ENCODE measurements at regions not wholly inside any gene's neighbourhood (a gene's known extent, or its start where the extent isn't known, plus 50 kb on each side); places are given as distances from the start of the nearest gene placed in this dataset.

DNA sequence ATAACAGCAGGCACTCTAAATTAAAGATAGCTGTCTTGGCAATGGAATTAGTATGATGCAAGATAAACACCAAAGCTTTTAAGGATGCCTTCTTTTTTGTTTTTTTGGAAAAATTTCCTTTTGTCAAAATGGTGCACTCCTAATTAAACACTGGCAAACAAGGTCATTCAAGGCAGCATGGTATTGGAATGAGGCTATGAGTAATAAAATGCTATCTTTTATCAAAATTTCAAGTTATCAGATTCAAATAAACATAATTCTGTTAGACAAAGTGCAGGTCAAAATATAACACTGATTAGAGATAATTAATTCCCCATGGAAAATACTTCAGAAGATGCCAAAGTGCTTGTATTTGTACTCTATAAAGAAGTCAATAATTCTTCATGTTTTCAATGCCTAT is 514.1 kb downstream of the TENT5A start:
- no peak for DNase-seq (ENCODE audit: low spot score)

DNA sequence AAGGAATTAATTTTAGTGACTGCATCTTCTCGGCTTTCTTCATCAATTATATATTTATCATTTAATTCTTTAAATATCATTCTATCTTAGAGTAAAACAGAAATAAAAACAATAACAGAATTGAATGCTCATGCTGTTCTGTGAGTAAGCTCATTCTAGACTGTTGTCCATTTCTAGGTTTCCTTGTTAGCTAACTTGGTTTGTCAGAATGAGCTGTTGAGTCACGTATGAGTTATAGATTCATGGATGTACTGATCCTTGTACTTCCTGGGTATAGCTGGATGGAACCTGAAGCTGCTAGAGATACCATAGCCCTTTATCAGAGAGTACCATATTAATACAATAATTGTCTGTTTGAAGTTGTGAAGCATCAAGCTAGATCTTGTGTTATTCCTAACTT is 515.3 kb downstream of the TENT5A start:
- no peak for DNase-seq (ENCODE audit: low spot score)

DNA sequence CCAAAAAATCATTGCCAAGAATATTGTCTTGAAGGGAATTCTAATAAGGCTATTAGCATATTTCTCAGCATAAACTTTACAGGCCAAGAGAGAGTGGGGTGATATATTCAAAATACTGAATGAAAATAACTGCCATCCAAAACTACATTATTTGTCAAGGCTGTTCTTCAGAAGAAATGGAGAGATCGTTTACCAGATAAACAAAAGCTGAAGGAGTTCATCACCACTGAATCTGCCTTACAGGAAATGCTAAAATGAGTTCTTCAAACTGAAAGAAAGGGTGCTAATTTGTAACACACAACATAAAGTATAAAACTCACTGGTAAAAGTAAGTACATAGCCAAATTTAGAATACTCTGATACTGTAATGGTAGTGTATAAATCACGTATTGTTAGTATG is 517.0 kb downstream of the TENT5A start:
- no peak for DNase-seq (ENCODE audit: low spot score)

DNA sequence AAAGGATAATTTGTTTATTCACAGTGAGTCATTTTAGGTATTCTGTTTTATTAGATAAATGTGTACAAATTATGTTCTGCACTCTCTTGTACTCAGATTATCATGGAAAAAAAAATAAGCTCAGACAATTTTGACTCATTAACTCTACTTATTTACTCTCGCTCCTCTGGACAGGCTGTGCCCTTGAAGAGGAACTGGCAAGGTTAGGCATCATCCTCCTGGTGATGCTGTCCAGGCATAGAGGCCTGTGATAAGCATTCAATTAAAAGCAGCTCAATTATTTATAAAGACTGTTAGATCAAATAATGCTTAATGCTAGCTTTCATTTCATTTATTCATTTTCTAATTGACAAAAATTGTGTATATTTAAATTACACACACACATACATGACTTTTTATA is 518.5 kb downstream of the TENT5A start:
- no peak for DNase-seq (ENCODE audit: low spot score)

DNA sequence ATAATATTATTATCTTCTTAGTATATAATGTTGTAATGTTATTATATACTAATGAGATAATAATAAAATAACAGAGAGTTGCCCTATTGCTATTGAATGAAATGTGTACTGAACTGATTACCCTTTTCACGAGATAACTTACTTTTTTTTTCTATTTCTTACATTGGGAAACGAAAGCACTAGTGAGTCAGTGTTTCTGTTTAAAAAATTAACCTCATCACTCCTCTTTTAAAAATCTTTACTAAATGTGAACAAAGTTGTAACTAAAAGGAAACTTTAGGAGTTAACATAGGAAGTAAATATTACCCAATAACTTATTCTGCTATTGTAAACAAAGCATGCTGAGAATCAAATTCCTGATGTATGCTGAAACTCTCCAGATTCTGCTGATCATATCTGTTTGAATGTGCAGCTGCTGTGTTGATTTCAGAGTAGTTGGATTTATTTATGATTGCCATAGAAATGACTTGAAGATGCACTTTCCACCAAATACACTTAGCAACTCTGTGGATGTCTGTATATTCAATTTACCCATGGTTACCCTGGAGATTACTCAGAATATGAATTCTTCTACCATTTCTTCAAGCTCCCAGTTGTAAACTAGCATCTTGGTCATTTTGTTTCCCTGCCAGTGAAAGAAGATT is 523.4 kb downstream of the TENT5A start:
- no peak for DNase-seq (ENCODE audit: low spot score)

DNA sequence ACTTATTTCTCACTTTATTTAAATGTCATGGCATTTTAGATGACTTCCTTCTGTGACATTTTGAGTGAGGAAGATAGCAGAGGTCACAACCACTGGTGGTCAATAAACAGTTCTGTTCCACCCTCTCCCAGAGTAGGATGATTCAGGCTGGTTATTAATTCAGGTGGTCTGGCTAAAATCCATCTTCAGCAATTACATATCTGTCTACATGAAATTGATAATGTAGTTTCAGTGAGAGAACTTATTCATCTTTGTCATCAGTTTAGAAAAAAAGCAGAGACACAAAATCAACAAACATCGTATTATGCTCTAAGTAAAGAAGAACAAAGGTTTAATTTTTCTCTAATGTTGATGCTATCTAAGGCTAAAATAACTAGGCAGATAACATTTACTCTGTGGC is 525.5 kb downstream of the TENT5A start:
- DNase-seq (ENCODE audit: low spot score): no peak

DNA sequence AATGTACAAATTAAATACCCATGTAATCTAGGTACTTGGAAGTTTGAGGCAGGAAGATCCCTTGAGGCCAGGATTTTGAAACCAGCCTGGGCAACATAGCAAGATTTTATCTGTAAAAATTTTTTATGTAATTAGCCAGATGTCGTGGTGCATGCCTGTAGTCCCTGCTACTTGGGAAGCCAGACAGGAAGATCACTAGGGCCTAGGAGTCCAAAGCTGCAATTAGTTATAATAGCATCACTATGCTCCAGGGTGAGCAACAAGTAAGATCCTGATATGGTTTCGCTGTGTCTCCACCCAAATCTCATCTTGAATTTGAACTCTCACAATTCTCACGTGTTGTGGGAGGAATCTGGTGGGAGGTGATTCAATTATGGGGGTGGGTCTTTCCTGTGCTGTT is 535.8 kb downstream of the TENT5A start:
- no peak for DNase-seq (ENCODE audit: low spot score)

DNA sequence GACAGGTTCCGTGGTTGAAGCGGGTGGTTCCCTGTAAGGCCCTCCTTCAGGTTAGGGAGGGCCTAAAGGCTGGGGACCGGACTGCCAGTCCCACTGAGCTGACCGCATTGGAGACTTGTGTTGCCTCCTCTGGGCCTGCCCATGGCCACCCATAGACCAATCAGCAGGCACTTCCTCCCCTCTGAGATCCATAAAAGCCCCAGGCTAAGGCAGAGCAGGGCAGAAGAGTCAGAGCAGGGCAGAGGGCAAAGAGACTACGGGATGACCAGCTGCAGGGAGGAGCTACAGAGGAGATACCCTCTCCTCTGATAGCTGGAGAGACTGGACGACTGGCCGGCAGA is 537.4 kb downstream of the TENT5A start:
- no peak for DNase-seq (ENCODE audit: low spot score)

DNA sequence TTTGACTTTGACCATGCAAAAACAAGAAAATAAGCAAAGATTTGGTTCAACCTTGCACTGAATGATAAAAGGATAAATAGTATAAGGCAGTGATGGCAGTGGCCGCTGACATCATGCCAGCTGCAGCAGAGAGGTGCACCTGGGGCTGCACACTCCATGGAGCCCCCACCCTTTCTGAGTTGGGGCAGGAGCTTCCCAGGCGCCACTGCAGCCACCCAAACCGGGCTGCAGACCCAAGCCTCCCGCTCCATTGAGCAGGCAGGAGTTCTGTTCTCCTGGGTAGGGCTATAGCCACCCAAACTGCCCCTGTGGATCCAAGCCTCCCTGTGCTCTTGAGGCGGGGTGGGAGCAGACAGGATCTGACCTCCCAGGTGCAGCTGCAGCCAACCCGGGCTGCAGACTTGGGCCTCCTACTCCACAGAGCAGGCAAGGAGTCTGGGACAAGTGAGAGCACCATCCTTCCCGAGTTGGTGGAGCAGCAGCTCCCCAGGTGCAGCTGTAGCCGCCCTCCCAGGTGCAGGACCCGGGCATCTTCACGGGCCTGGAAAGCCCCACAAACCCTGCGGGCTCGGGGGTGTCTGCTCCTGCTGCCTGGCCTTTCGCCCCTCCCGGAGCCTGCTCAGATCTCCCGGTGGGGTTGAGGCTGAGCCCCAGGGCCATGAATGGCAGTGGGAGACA is 537.9 kb downstream of the TENT5A start:
- no peak for DNase-seq (ENCODE audit: low spot score)

DNA sequence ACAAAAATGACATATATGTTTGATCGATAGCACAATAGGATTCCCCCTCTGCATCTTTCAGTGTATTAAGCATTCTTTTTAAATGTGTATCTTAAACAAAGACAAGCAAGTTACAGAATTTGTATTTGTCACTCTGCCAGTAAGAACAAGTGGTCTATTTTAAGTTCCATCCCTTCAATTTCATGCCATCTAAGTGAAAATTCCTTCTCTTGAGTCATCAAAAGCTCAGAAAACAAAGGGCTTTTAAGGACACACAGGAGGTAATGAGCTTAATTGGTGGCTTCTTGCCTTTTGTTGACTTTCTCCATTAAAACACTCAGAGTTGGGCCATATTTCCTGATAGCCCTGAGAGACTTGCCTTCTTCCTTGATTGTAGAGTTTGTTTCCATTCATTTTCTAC is 547.8 kb downstream of the TENT5A start:
- DNase-seq (ENCODE audit: low spot score): no peak

DNA sequence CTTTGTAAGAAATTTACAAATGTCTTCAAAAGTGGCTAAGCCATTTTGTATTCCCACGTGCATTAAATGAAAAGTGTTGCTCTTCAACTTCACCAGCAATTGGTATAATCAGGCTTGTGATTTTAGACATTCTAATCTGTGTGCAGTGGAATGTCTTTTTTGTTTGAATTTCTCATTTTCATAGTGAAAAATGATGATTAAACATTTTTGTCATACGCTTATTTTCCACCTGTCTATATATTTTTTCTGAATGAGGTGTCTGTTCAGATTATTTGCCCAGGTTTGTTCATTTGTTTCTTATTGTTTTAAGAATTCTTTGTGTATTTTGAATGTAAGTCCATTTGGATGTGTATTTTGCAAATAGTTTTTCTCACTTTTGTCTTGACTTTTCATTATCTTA is 558.1 kb downstream of the TENT5A start:
- no peak for DNase-seq (ENCODE audit: low spot score)

DNA sequence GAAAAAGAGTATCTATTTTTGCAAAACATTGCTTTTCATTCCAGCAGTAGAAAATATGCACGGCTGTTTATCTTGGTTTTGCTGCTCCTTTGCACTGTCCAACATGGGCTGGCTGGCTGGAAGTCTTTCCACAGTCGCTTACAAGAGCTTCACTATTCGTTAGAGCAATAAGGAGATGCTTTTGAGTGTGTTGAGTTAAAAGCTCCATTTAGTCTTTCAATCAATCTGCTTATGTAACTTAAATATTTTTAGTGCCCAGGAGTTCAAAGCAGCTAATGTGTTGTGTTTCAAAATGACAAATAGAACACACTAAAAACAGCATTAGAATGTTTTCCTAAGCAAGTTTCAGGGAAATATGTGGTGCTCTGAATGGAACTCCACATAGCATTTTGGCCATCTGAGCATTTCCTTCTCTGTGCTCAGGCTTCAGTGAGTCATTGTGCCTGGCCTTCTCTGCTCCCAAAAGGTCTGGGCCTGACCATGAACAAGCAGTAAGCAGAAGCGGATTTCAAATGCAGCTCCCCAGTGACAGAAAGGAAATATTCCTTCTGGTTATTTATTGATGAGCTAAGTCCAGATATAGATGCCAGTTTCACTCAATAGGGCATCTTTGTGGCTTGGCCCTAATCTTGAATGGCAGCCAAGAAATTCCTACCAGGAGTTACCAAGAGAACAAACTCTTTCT is 580.3 kb downstream of the TENT5A start:
- DNase-seq (ENCODE audit: low spot score): no peak

DNA sequence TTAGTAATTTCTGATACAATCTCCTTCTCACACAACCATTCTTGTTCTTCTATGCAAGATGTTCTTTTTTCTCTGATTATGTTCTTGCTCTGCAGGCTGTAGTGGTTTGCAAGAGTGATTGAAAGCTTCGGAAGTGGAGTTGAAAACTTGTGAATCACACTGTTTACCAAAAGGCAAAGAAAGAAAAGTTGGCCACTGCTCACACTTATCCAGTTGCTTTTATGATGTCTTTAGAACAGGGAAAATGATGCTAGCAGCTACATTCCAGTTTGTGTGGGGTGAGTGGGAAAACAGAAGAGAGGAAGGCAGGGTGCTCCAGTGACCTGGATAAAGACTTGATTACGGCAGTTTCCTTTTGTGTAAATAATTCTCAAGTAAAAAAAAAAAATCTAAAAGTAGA is 583.3 kb downstream of the TENT5A start:
- DNase-seq (ENCODE audit: low spot score): no peak

DNA sequence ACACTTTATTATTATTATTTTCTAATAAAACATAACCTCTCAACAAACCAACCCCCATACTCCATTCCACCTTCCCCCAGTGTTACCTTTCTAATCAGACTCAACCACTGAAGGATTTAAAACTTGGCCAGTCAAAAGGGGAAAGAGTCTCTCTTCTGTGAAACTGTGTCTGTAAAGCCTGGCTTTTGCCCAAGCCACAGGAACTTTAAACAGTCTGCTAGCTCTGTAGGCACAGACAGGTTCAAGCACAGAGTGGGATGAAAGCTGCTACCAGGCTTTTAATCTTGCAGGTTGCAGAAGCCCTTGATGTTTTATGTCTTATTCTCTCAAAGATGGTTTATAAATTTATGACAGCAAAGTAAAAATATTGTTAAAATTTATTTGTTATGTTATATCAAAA is 585.7 kb downstream of the TENT5A start:
- DNase-seq (ENCODE audit: low spot score): no peak

DNA sequence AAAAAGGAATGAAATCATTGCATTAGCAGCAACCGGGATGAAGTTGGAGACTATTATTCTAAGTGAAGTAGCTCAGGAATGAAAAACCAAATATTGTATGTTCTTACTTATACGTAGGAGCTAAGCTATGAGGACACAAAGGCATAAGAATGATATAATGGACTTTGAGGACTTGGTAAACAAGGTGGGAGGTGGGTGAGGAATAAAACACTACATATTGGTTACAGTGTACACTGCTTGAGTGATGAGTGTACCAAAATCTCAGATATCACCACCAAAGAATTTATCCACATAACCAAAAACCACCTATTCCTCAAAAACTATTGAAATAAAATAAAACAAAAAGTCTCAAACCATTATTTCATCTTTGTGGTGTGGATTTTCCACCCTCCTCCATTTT is 593.5 kb downstream of the TENT5A start:
- DNase-seq (ENCODE audit: low spot score): no peak

DNA sequence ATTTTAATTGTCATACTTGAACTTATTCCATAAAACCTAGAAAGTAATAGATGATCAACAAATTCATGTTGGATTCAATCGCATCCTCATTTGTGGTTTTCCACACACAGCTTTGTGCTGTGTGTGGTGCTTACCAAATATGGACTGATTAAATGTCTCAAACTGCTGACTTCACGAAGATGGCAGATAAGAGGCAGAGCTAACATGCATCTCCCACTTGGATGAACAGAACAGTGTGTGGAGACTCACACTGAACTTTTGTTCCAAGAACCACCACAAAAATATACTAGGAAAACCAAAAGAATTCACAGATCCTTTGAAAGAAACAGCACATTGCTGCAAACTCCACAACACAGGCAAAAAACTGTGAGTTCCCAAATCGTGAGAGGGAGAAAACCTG is 603.7 kb downstream of the TENT5A start:
- DNase-seq (ENCODE audit: low spot score): no peak

DNA sequence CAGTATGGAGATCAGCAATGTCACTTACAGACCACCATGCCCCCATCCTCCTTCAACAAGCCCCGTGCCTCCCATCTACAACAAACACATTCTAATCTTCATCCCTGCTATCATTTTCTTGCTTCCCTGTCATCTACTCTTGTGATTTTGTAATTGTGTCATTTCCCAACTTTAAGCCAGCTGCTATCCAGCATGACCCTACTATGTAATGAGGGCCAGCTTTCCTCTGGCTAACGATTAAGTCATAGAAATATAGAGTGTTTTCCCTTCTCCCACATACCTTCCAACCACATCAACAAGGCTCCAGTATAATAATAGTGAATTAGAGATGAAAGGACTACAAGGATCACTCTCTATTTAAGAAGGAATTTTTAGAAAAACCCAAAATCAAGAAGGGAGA is 607.0 kb downstream of the TENT5A start:
- DNase-seq (ENCODE audit: low spot score): no peak

DNA sequence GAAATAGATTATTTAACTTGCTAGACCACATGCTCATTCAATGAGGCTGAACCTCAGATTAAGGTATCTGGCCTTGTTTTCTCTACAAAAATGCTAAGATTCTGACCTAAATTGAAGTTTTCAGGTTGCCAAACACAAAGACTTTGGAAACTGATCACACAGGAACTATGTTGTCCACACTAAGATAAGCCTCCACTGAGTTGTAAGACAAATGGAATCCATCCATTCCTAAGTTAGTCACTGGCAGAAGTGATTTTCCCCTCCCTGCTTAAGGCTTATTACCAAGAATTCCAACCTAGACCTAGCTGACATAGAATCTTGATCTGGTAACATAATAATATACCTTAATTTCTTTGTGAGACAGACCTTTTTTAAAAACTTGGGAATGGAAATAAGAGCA is 608.1 kb downstream of the TENT5A start:
- no peak for DNase-seq (ENCODE audit: low spot score)

DNA sequence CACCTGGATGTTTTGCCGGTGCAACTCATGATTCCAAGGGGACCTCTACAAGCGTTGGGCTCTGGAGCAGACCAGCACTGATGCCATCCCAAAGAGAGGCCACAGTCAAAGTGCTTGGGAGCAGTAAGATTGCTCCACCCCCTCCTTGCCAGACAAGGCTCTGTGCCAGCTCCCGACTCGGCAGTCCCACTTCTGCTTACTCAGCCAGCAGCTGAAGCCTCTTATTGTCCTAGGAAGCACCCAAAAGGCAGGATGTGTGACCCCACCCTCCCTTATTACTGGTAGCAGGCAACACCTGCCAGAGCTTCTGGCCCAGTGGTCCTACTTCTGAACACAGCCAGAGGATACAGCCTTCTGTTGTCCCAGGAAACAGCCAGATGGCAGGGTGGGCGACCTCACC is 614.2 kb downstream of the TENT5A start:
- no peak for DNase-seq (ENCODE audit: low spot score)

DNA sequence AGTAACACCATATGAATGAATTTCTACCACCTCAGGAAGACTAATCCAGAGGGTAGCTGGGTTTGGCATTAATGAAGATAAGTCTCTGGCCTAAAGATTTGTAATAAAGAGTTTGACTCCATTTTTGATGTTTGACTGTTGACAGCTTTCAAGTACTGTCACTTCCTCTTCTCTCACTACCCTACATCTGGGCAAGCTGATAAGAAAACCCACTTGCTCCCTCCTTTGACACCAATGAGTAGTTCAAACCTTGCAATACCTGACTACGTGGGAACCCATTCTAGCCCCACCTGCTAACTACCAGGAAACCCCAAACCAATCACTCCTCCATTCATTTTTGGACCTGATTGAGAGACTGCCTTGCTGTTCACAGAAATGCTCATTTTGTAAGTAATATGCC is 621.5 kb downstream of the TENT5A start:
- no peak for DNase-seq (ENCODE audit: low spot score)

DNA sequence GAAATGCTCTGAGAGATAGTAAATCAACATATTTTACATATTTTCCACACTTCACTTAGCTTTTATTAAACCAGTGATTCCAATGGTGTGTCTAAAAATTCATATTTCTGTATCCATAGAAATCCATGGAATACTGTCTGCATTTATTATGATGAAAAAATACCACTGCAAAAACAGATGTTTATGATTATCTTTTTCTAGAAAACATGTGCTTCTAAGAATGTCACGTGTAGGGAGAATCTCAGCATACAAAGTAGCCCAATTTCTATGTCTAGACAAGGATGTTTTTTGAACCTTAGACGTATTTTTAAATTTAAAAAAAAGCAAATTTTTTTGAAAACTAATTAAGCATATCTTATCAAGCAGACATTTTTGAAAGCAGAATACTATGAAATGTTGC is 622.4 kb downstream of the TENT5A start:
- DNase-seq (ENCODE audit: low spot score): no peak

DNA sequence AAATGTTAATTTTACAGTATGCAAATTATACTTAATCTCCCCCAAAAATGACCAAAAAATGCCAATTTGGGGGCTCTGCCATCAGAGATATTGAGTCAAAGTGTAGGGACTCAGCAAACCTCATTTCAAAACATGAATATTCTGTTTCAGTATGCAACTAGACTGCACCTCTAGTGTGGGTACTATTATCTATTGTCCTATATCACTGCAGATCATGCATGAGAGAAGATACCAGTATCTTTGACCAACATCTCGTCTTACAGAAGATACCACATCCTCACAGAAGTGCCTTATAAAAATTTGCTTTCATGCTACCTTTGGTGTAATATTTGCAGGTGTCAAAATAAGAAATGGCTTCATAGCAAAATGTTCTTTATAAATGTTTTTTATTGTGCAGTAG is 623.8 kb downstream of the TENT5A start:
- DNase-seq (ENCODE audit: low spot score): no peak

DNA sequence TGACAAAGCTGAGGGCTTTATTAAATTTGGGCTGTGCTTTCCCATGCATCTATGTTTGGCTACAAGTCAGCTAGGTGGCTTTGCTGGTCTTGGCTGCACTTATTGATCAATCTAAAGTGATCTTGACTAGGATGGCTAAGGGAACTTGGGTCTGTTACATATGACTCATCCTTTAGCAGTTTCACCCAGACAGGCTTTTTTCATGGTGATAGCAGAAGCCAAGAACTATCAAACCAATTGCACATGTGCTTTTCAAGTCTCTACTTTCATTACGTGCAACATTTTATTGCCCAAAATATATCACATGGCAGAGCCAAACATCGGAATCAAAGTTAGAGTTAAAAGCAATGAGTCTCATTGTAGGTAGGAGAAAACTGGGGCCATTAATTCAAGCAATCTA is 626.3 kb downstream of the TENT5A start:
- no peak for DNase-seq (ENCODE audit: low spot score)

DNA sequence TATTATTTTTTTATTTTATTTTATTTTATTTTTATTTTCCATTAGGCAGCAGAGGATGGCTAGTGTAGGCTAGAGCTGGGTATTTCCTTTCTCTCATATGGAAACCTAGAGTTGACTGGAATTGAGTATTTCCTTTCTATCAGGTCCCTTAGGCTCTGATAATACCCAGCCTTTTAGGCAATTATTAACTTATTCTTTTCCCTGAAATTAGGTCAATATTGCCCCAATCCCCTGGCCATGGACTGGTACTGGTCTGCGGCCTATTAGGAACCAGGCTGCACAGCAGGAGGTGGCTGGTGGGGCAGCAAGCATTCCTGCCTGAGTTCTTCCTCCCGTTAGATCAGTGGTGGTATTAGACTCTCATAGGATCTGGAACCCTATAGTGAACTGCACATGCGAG is 632.2 kb downstream of the TENT5A start:
- no peak for DNase-seq (ENCODE audit: low spot score)
